ENCODE measurements at regions not wholly inside any gene's neighbourhood (a gene's known extent, or its start where the extent isn't known, plus 50 kb on each side); places are given as distances from the start of the nearest gene placed in this dataset.

DNA sequence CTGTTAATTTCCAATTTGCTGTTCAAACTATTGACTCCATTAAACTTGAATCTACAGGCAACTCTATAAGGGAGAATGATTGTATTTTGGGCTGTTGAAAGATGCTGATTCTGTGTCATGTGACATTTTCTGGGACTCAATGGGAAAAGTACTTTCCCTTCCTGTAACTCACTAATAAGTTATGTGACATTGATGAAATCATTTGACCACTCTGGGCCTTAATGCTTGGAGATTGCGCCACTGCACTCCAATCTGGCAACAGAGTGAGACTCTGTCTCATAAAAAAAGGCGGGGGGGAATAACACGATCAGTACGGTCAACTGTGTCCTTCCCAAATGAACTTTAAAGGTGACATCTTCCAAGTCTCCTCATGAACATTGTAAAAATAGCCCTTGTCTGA, 215.2 kb upstream of the SGO1 start:
- TF ChIP-seq, protein P1, sequence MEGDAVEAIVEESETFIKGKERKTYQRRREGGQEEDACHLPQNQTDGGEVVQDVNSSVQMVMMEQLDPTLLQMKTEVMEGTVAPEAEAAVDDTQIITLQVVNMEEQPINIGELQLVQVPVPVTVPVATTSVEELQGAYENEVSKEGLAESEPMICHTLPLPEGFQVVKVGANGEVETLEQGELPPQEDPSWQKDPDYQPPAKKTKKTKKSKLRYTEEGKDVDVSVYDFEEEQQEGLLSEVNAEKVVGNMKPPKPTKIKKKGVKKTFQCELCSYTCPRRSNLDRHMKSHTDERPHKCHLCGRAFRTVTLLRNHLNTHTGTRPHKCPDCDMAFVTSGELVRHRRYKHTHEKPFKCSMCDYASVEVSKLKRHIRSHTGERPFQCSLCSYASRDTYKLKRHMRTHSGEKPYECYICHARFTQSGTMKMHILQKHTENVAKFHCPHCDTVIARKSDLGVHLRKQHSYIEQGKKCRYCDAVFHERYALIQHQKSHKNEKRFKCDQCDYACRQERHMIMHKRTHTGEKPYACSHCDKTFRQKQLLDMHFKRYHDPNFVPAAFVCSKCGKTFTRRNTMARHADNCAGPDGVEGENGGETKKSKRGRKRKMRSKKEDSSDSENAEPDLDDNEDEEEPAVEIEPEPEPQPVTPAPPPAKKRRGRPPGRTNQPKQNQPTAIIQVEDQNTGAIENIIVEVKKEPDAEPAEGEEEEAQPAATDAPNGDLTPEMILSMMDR (IDR thresholded peaks at IDR 0.05; ENCODE audit: insufficient read depth, low read depth, low read length), result no peak
- DNase-seq (ENCODE audit: low read depth), result no peak
- Histone ChIP-seq H3K4me3 (ENCODE audit: low read depth, low read length) (no peak overlapping the region), H3K27me3 (ENCODE audit: control insufficient read depth, insufficient read depth, low read length) (no peaks in the 10 kb centered on the region), H3K36me3 (ENCODE audit: control insufficient read depth, insufficient read depth, low read length) (no peaks in the 10 kb centered on the region)
- ChIA-PET CTCF (no interaction called here), POLR2A (no interaction called here)

DNA sequence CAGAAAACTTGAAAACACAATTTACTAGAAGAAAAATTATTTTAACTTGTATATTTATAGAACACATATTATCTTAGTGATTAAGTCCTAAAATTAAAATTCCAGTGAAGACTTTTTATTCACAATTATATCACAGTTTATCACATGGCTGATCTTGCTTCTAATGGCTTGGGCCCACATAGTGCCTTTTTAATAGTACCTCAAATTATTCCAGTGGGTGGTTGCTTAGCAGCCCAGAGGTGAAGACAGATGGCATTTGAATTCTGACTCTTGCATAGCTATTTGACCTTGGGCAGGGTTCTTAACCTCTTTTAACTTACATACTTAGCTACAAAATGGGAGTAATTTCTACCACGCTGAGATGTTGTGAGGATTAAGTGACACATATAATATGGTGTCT, 214.7 kb upstream of the SGO1 start:
- ChIA-PET CTCF (no interaction called here), POLR2A (no interaction called here)
- TF ChIP-seq, protein P1 (IDR thresholded peaks at IDR 0.05; ENCODE audit: insufficient read depth, low read depth, low read length), result no peak
- Histone ChIP-seq H3K4me3 (ENCODE audit: low read depth, low read length) (no peak overlapping the region), H3K27me3 (ENCODE audit: control insufficient read depth, insufficient read depth, low read length) (no peaks in the 10 kb centered on the region), H3K36me3 (ENCODE audit: control insufficient read depth, insufficient read depth, low read length) (no peaks in the 10 kb centered on the region)
- DNase-seq (ENCODE audit: low read depth), result no peak

DNA sequence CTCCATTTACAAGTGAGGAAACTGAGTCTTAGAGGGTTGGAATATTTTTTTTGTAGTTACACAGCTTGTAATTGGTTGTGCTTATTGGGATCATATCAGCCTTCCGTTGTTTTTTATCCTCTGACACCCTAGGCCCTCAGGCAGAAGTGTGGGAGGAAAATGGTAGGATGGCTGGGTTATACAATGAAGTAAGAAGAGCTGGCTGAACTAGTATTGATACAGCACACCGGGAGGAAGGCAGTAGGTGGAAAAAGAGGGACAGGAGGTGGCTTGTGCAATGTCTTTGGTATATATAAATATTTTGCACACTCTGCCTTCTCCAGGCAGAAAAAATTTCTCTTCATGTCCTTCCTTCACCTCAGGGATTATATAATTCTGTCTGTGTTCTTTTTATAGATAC, 214.3 kb upstream of the SGO1 start:
- no peak for DNase-seq (ENCODE audit: low read depth)
- TF ChIP-seq, protein P1 (IDR thresholded peaks at IDR 0.05; ENCODE audit: insufficient read depth, low read depth, low read length), result no peak
- no peaks in the 10 kb centered on the region for H3K27me3 ChIP-seq (ENCODE audit: control insufficient read depth, insufficient read depth, low read length)
- CTCF ChIA-PET, result no interaction called here
- H3K36me3 ChIP-seq (ENCODE audit: control insufficient read depth, insufficient read depth, low read length), result no peaks in the 10 kb centered on the region
- H3K4me3 ChIP-seq (ENCODE audit: low read depth, low read length), result no peak overlapping the region
- POLR2A ChIA-PET, result no interaction called here

DNA sequence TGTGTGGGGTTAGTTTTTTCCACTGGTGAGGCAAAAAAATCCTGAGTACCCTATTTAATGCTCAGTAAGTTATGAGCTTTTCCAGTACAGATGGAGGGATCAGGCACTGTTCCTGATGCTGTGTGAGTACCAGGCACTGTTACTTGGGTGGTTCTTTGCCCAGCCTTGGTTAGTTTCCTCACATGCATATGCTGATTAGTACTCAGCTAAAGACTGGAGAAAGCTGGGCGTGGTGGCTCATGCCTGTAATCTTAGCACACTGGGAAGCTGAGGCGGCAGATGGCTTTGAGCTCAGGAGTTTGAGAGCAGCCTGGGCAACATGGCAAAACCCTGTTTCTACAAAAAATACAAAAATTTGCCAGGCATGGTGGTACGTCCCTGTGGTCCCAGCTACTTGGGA, 210.3 kb upstream of the SGO1 start:
- Histone ChIP-seq H3K4me3 (ENCODE audit: low read depth, low read length) (no peak overlapping the region), H3K27me3 (ENCODE audit: control insufficient read depth, insufficient read depth, low read length) (no peaks in the 10 kb centered on the region), H3K36me3 (ENCODE audit: control insufficient read depth, insufficient read depth, low read length) (no peaks in the 10 kb centered on the region)
- DNase-seq (ENCODE audit: low read depth), result no peak
- TF ChIP-seq, protein P1 (IDR thresholded peaks at IDR 0.05; ENCODE audit: insufficient read depth, low read depth, low read length), result no peak
- ChIA-PET POLR2A (no interaction called here), CTCF (no interaction called here)

DNA sequence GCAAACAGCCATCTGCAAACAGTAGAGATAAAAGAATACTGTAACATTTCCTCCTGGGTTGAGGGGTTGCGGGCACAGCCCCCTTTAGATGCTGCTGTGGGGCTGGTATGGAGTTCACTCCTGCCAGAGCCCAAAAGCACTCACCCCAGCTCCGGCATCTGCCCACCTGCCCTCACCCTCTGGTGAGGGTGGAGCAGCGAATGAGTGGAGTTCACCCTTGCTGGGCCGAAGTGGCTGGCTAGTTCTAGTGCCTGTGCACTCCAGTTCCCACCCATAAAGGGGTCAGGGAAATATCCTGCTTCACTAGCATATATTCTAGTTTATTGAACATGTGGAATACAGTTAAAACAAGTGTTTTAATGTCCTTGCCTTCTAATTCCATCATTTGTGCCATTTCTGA, 209.7 kb upstream of the SGO1 start:
- TF ChIP-seq, protein P1 (IDR thresholded peaks at IDR 0.05; ENCODE audit: insufficient read depth, low read depth, low read length), result no peak
- Histone ChIP-seq H3K27me3 (ENCODE audit: control insufficient read depth, insufficient read depth, low read length) (no peaks in the 10 kb centered on the region), H3K4me3 (ENCODE audit: low read depth, low read length) (no peak overlapping the region), H3K36me3 (ENCODE audit: control insufficient read depth, insufficient read depth, low read length) (no peaks in the 10 kb centered on the region)
- no peak for DNase-seq (ENCODE audit: low read depth)
- ChIA-PET CTCF (no interaction called here), POLR2A (no interaction called here)

All from BJ (cell line).